ENCODE measurements at regions not wholly inside any gene's neighbourhood (a gene's known extent, or its start where the extent isn't known, plus 50 kb on each side); places are given as distances from the start of the nearest gene placed in this dataset.
A peak's percentile ranks its signal among the peaks of the same experiment; 100 is the strongest.

- DNase-seq = no peak
Measured at GRCh38 chr13:53206455-53206854, 177.8 kb downstream of the OLFM4 start.

DNA sequence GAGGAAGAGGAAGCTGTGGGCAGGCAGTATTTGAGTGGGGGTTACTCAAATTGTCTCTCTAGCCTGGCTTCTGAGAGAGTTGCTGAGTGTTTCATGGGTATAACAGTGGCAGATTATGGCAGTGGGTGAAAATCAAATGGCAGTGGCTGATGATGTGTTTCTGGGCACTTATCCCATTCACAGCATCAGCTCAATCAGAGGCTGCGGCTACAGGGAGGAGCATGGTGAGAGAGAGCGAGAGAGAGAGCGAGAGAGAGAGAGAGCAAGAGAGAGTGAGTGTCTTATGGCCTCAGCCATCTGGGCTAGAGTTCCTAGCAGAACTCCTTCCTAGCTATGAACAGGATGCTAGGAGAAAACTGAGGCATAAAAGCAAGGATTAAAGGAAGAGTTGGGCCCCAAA is 178.9 kb downstream of the OLFM4 start:
- no peak for DNase-seq

DNA sequence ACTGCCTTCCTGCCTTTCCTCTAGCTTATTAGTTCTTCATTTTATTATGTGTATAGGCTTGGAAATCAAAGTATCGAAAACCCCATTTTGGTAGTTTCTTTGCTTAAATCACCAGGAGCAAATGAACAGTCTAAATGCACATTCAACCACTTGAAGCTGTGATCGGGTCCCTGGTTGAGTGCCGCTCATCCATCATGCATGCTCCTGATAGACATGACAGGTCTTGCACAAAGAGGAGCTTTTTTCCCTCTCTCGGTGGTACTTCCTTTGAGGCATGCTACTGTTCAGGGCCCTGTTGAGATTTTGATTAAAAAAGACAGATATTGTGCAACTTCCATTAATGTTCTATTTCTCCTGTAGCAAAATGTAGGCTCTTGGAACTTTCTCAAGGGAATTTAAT is 185.8 kb downstream of the OLFM4 start:
- DNase-seq = no peak

- no peak for DNase-seq
Measured at GRCh38 chr13:53215563-53215962, 186.9 kb downstream of the OLFM4 start.

DNA sequence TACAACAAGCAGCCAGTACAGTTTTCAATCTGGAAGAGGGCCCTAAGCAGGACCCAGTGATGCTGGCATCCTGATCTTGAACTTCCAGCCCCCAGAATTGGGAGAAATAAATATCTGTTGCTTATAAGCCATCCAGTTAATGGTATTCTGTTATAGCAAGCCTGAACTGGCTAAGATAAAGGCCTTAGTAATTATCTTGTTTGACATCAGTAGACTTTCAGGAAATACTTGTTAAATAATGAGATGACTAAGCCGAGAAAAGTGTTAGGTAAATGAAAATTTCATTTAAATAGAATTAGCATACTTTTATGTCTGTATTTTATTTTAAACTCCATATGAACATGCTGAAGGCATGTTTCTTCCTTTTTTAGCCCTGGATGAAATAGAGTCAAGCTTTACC is 188.2 kb downstream of the OLFM4 start:
- no peak for DNase-seq

DNA sequence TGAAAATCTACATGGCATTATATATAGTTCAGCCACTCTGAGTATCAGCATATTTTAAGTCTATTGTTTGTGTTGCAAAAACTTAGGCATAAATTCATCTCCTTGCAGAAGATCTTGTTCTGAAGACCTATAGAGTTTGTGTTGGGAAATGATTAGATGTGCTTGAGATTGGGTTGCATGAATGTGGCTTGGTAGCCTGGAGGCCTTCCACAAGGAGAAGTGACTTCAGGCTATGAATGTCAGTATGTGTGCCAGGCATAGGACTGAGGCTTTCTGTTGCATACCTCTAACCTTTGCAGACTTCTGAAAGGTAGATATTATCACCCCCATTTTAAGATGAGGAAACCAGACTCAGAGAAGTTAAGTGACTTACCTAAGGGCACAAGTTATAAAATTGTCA is 188.6 kb downstream of the OLFM4 start:
- DNase-seq = no peak

GRCh38 chr13:53220038-53220437 is 191.4 kb downstream of the OLFM4 start:
- DNase-seq = no peak

DNA sequence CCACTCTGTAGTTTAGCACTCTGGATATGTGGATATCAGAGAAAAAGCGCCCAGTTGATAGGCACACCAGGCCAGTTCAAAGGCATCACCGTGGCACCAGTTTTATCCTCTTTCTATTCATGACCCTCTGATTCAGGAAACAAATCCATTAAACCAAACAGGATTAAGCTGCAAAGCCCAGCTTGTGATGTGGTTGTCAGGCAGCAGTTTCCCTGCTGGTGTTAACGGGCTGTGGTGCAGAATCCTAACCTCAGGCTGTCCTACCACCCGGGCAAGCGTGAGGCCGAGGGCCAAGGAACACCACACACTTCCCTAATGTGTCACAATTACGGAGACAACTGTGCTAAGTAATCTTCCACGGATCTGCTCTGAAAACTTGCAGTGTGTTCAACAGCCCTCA is 209.1 kb downstream of the OLFM4 start:
- DNase-seq = no peak

DNA sequence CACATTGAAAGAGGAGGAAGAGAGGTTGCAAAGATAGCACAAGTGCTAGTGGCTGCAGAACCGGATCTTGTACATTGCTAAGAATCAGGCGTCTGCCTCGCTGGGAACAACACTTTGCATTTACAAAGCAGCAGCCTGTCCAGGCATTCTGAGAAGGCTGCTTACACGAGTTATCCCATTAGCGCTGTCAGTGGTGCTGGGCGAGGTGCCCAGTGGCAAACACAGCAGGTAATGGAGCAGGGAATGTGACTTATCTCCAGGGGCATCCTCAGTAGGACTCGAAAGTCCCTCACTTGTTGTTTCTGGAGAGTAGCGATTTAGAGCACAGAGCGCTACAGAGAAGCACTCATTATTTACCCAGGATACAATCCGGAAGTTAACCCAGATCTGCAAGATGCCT is 209.6 kb downstream of the OLFM4 start:
- DNase-seq = no peak

- no peak for DNase-seq
Measured at GRCh38 chr13:53240401-53241025, 211.9 kb downstream of the OLFM4 start.

DNA sequence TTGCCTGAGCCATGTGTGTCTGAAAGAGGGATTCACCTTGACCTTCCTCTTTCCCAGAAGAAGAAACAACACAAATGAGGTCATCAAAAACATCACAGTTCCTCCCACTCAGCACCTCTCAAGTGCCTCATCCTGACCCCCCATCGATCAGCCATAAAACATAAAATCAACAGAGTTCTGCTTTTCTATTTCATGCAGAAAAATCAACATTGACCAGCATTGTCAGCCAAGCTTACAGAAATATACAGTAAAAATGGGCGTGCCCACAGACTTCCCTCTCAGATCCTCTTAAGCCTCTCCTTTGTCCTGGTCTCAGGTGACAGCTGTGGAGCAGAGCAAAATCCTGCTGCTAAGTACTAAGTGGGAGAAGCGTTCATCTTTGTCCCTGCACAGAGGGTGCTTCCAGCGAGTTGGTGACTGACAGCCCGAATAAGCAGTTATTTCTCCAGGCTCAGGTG is 213.3 kb downstream of the OLFM4 start:
- DNase-seq = no peak

GRCh38 chr13:53249236-53249635 is 220.6 kb downstream of the OLFM4 start:
- DNase-seq = no peak

DNA sequence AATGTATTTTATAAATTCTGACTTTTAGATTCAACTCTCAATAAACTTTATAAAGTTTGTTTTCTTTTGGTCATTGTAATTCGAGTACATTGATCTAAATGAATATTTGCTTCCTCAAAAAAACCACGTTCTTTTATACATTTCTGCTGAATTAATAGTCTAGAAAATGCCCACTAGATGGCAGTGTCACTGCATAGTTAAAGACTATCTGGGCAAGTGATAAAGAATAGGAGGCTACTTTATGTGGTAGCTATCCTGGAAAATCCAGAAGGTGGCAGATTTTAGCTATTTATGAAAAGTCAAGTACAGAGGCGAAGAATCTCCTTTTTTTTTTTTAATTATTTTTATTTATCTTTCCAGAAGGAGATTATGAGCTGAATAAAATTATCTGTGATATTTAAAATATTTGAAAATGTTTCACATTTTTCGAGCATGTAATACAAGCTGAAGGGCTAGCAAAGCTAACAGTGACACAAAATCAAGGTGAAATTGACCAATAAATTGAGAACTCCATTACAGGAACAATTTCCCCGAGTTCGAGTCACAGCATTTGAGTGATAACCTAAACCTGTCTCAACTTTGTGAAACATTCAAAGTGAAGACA is 221.8 kb downstream of the OLFM4 start:
- peak; percentile 69 to 82 for DNase-seq

- DNase-seq = no peak
Measured at GRCh38 chr13:53250977-53251376, 222.4 kb downstream of the OLFM4 start.

- no peak for DNase-seq
Measured at GRCh38 chr13:53254500-53254899, 225.9 kb downstream of the OLFM4 start.

DNA sequence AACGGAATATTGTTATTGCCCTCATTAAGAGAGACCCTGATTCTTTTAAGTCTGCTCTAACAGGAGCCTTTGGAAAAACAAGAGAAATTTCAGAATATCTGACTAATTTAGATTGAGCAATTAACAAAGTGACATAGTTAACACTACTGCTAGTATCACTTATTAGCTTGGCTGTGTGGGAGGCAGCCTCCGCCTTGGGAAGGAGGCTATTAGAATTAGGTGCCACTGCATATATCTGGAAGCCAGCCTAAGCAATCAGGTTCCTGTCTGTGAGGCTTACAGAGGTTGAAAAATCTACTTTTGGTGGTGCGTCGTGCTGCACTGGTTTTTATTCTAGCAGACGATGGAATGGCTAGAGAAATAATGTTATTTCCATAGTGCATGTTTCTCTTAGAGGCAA is 227.2 kb downstream of the OLFM4 start:
- DNase-seq = no peak

- no peak for DNase-seq
Measured at GRCh38 chr13:53260594-53260993, 232.0 kb downstream of the OLFM4 start.

DNA sequence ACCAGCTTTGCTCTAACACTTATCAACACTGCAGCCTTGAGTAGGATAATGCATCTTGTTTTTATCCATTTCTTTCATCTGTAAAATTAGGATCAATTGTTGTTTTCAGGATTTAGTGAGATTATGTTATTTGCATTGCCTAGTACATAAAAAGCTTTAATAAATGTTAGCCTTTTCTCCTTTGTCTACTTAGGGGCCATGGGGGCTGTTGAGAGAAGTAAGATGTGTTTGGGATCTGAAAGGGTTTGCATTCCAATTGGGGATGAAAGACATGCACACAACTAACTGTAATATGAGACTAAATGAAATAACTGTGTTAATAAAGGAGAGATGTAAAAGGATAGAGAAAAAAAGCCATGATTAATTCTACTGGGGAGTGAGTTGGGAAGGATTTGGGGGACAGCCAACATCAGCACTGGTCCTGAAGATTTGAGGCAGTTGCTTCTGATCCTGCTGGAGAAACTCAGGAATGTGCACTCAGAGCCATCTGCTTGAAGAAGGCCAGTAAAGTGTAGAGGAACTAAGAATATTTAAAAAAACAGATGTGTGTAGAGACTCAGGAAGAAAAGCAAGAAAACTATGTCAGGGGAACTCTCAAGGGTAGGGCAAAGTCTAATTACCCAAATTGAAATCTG is 236.3 kb downstream of the OLFM4 start:
- no peak for DNase-seq

GRCh38 chr13:53266757-53267156 is 238.1 kb downstream of the OLFM4 start:
- DNase-seq = no peak

DNA sequence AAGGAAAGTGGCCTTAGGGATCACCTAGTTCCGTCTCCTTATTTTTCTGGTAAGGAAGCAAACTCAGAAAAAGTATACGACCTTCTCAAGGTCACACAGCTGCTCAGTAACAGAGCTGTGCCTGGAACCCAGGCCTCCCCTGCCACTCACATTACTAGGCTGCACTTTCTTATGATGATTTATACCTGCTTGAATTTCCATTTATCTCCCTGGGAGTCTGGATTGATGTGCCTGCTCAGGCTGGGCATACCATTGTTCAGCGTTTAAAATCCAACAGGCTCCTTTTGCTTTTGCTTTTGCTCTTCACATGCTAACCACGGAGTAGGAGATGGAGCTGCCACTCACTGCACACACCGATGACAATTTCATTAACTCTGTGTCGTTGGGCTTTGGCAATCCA is 241.0 kb downstream of the OLFM4 start:
- no peak for DNase-seq

GRCh38 chr13:53272873-53273272 is 244.3 kb downstream of the OLFM4 start:
- no peak for DNase-seq

DNA sequence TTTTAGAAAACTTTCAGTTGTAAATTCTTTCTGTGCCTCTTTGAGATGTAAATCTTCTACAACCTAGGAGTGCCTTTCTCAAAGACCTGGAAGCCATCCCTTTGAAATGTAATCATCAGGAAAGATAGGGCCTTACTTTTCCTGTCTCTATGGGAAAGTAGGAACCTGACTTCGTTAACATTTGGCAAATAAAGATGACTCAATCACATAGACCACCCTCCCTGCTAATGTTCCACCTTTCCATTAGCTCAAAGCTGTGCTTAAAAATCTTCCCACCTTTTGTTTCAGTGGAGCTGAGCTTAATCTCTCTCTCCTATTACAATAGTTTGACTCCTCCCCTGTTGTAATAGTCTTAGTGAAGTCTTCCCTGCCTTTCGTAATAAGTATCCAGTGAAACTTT is 247.7 kb downstream of the OLFM4 start:
- DNase-seq = no peak

- DNase-seq = no peak
Measured at GRCh38 chr13:53281677-53282076, 253.1 kb downstream of the OLFM4 start.

DNA sequence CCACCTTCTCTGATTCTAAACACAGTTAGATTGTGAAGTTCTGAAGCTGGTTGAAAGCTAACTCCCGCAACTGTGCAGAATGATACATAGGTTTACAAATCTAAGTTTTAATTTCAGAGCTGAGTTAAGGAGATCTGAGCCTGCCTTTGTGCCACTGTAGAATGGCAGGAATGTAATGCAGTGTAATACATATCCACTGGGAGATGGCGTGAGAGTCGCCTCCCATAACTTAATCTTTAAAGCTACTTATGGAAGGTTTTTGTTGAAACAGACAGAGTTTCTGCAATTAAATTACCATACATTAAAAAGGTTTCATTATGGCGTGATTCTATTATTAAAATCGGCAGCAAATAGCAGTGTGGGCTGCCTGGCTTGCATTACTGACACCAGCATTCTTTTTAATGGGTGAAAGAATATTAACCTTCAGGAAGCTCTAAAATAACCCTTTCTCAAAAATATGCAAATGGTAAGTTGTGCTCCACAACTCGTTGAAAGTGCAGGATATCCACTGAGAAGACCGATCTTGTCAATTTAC is 257.4 kb downstream of the OLFM4 start:
- no peak for DNase-seq
